Fibroblast of mammary gland (primary cell): ENCODE measurements at regions not wholly inside any gene's neighbourhood (a gene's known extent, or its start where the extent isn't known, plus 50 kb on each side); places are given as distances from the start of the nearest gene placed in this dataset.
"Not testable (repeated sequence)": the region's sequence is repeated elsewhere in the genome, so short reads cannot be mapped to it uniquely, and the experiment has no call there.

ENCODE experiments used
- DNase-seq: peaks from one replicate; pipeline ENCODE4 v3.0.0-alpha.2; 2010; ENCODE audit warnings: low read depth
- H3K4me3 ChIP-seq: 2 replicates; pipeline ENCODE4 v1.5.1; 2011; ENCODE audit warnings: low read depth, mild to moderate bottlenecking, low read length, moderate library complexity; ENCODE audit not compliant: control insufficient read depth
- TF ChIP-seq, protein P1 (sequence below): conservative IDR thresholded peaks from 2 replicates; pipeline ENCODE4 v1.5.1; 2011; ENCODE audit warnings: low read depth, low read length, inconsistent platforms; ENCODE audit not compliant: control insufficient read depth, insufficient read depth

- no peak for DNase-seq
- TF ChIP-seq, protein P1, sequence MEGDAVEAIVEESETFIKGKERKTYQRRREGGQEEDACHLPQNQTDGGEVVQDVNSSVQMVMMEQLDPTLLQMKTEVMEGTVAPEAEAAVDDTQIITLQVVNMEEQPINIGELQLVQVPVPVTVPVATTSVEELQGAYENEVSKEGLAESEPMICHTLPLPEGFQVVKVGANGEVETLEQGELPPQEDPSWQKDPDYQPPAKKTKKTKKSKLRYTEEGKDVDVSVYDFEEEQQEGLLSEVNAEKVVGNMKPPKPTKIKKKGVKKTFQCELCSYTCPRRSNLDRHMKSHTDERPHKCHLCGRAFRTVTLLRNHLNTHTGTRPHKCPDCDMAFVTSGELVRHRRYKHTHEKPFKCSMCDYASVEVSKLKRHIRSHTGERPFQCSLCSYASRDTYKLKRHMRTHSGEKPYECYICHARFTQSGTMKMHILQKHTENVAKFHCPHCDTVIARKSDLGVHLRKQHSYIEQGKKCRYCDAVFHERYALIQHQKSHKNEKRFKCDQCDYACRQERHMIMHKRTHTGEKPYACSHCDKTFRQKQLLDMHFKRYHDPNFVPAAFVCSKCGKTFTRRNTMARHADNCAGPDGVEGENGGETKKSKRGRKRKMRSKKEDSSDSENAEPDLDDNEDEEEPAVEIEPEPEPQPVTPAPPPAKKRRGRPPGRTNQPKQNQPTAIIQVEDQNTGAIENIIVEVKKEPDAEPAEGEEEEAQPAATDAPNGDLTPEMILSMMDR: no peak
- no peak overlapping the region for H3K4me3 ChIP-seq
These were observed 76.9 kb upstream of the CCN2 start for GRCh38 chr6:132028029-132028428.

GRCh38 chr6:132025468-132025867 is 74.3 kb upstream of the CCN2 start:
- DNase-seq: no peak
- TF ChIP-seq, protein P1: no peak
- no peak overlapping the region for H3K4me3 ChIP-seq

DNA sequence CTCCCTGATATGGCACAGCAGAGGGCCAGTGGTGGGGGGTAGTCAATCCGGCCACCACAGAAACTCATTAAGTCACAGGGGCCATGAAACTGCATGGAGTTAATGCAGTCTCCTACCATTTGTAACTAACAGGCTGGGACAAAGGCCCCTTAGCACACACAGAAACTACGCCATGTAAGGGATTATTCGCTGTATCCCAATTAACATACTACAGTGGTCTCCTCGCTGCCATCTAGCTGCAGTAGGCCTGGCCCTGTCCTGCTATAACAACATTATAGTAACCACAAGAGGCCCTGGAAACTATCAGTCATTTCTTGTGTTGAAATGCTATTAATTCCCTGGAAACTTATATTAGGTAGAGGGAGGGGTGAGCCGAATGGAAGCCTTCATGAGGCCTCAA is 72.3 kb upstream of the CCN2 start:
- DNase-seq: peak; percentile 4
- no peak overlapping the region for H3K4me3 ChIP-seq
- TF ChIP-seq, protein P1: no peak

DNA sequence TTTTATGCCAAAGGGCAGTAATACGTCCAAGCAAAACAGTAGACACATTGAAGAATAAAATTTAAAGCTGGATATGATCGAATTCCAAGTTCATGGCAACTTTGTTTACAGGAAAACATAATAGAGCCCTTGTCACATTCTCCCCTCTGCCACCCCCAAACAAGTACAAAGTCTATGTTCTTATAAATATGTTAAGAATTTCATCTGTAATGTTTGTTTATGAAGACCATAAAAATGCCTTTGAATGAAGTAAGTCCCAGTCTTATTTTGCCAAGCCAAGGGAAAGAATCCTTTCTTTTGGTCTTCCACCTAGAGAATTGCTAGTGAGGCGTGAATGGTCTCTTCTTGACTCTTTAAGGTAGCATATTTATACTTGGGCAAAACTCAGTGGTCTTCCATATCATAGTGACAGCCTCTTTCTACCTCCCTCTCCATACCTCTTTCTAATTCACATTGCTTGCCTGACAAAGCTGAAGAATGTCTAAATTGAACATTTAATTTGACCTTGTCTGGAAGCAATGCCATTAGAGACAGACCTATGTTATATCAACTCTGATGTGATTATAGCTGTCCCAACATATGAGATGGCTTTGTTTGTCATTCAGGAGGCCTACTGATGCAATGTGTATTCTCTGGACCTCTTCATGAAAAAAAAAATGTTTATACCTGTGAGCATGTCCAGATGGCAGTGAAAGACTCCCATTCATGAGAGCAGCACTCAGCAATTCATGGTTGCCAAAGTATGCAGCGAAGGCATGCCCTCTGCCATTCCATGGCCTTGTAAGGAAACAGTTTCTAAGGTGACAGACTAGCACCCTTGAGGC is 70.6 kb upstream of the CCN2 start:
- H3K4me3 ChIP-seq: no peak overlapping the region
- TF ChIP-seq, protein P1: no peak
- no peak for DNase-seq

DNA sequence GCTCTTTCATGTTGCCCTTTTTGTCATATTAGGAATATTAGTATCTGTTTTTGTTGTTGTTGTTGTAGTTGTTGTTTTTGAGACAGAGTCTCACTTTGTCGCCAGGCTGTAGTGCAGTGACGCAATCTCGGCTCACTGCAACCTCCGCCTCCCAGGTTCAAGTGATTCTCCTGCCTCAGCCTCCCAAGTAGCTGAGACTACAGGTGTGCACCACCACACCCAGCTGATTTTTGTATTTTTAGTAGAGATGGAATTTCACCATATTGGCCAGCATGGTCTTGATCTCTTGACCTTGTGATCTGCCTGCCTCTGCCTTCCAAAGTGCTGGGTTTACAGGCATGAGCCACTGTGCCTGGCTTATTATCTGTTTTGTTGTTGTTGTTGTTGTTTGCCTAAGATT is 69.7 kb upstream of the CCN2 start:
- H3K4me3 ChIP-seq, DNase-seq: not testable (repeated sequence)

GRCh38 chr6:132020138-132020581 is 69.0 kb upstream of the CCN2 start:
- TF ChIP-seq, protein P1: no peak
- DNase-seq: peak; percentile 58
- H3K4me3 ChIP-seq: no peak overlapping the region

GRCh38 chr6:132019586-132019985 is 68.4 kb upstream of the CCN2 start:
- TF ChIP-seq, protein P1: no peak
- no peak for DNase-seq
- no peak overlapping the region for H3K4me3 ChIP-seq
